ENCODE measurements at regions not wholly inside any gene's neighbourhood (a gene's known extent, or its start where the extent isn't known, plus 50 kb on each side); places are given as distances from the start of the nearest gene placed in this dataset.

GRCh38 chr16:86442703-86443102 is 67.6 kb upstream of the FOXF1 start:
- H3K4me3 Mint-ChIP-seq: no peak overlapping the region
- Histone ChIP-seq H3K4me3 (ENCODE audit: low read length) (no peak overlapping the region), H3K36me3 (ENCODE audit: control insufficient read depth, insufficient read depth, low read length) (no peaks in the 10 kb centered on the region), H3K9ac (ENCODE audit: extremely low read depth, low read length, poor library complexity, severe bottlenecking) (no peak overlapping the region), H3K27ac (ENCODE audit: low read depth, low read length) (no peak overlapping the region), H3K27me3 (ENCODE audit: control insufficient read depth, insufficient read depth, low read length, poor library complexity, severe bottlenecking) (peaks cover 13% of the 10 kb centered on the region), H3K4me1 (ENCODE audit: control insufficient read depth, insufficient read depth, low read length) (no peaks in the 10 kb centered on the region), H3K9me3 (ENCODE audit: control insufficient read depth, low read length) (no peaks in the 10 kb centered on the region)
- TF ChIP-seq, protein P1, sequence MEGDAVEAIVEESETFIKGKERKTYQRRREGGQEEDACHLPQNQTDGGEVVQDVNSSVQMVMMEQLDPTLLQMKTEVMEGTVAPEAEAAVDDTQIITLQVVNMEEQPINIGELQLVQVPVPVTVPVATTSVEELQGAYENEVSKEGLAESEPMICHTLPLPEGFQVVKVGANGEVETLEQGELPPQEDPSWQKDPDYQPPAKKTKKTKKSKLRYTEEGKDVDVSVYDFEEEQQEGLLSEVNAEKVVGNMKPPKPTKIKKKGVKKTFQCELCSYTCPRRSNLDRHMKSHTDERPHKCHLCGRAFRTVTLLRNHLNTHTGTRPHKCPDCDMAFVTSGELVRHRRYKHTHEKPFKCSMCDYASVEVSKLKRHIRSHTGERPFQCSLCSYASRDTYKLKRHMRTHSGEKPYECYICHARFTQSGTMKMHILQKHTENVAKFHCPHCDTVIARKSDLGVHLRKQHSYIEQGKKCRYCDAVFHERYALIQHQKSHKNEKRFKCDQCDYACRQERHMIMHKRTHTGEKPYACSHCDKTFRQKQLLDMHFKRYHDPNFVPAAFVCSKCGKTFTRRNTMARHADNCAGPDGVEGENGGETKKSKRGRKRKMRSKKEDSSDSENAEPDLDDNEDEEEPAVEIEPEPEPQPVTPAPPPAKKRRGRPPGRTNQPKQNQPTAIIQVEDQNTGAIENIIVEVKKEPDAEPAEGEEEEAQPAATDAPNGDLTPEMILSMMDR (conservative IDR thresholded peaks at IDR 0.05): no peak
- H3K27me3 Mint-ChIP-seq (ENCODE audit: insufficient read depth): peaks cover 14% of the 10 kb centered on the region
- WGBS, 2 experiments (ENCODE audit: insufficient coverage in 1 of 2, insufficient read length in 1 of 2): 92 to 94% methylated on average over 8 to 9 of the region's 9 CpGs
- no peaks in the 10 kb centered on the region for H3K36me3 Mint-ChIP-seq (ENCODE audit: low read depth)
- no peak overlapping the region for H3K27ac Mint-ChIP-seq
- no peaks in the 10 kb centered on the region for H3K9me3 Mint-ChIP-seq
- no peak for DNase-seq
- H3K4me1 Mint-ChIP-seq: no peaks in the 10 kb centered on the region

DNA sequence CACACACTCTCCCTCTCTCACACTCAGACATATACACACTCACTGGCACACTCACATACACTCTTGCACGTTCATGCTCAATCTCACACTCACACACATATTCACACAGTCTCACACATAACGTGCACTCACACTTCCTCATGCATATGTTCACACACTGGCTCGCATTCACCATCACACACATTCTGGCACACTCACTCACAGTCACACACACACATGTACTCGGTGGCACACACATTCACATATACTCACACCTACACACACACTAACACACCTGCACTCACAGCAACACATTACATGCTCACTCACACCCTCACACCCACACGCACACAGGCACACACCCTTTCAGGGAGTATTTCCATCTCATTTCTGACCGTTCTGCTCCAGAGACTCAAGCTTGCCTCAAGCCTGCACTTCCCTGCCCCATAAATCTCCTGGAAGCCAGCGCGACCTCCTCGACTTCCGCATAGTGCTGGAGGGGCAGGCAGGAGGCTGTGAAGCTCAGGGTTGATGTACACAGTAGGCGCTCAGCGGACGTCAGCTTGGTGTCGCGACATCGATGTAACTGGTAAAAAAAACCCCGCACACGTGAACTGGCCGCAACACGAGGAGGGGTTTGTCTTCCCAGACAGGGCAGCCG is 66.7 kb upstream of the FOXF1 start:
- Mint-ChIP-seq H3K4me1 (no peaks in the 10 kb centered on the region), H3K27me3 (ENCODE audit: insufficient read depth) (peaks cover 6% of the 10 kb centered on the region), H3K27ac (no peak overlapping the region), H3K36me3 (ENCODE audit: low read depth) (no peaks in the 10 kb centered on the region), H3K9me3 (no peaks in the 10 kb centered on the region), H3K4me3 (no peak overlapping the region)
- H3K36me3 ChIP-seq (ENCODE audit: control insufficient read depth, insufficient read depth, low read length): no peaks in the 10 kb centered on the region
- TF ChIP-seq, protein P1 (conservative IDR thresholded peaks at IDR 0.05): no peak
- H3K4me1 ChIP-seq (ENCODE audit: control insufficient read depth, insufficient read depth, low read length): no peaks in the 10 kb centered on the region
- peaks cover 3% of the 10 kb centered on the region for H3K27me3 ChIP-seq (ENCODE audit: control insufficient read depth, insufficient read depth, low read length, poor library complexity, severe bottlenecking)
- 88 to 94% methylated on average over 13 to 21 of the region's 21 CpGs for WGBS, 2 experiments (ENCODE audit: insufficient coverage in 1 of 2, insufficient read length in 1 of 2)
- no peak overlapping the region for H3K4me3 ChIP-seq (ENCODE audit: low read length)
- no peak overlapping the region for H3K9ac ChIP-seq (ENCODE audit: extremely low read depth, low read length, poor library complexity, severe bottlenecking)
- H3K27ac ChIP-seq (ENCODE audit: low read depth, low read length): no peak overlapping the region
- no peak for DNase-seq
- no peaks in the 10 kb centered on the region for H3K9me3 ChIP-seq (ENCODE audit: control insufficient read depth, low read length)

GRCh38 chr16:86444261-86444660 is 66.1 kb upstream of the FOXF1 start:
- WGBS, 2 experiments (ENCODE audit: insufficient coverage in 1 of 2, insufficient read length in 1 of 2): 89 to 90% methylated on average over 10 to 17 of the region's 17 CpGs
- no peak overlapping the region for H3K4me3 Mint-ChIP-seq
- no peaks in the 10 kb centered on the region for H3K36me3 Mint-ChIP-seq (ENCODE audit: low read depth)
- H3K27ac Mint-ChIP-seq: no peak overlapping the region
- no peaks in the 10 kb centered on the region for H3K9me3 ChIP-seq (ENCODE audit: control insufficient read depth, low read length)
- H3K9ac ChIP-seq (ENCODE audit: extremely low read depth, low read length, poor library complexity, severe bottlenecking): no peak overlapping the region
- H3K27me3 Mint-ChIP-seq (ENCODE audit: insufficient read depth): peaks cover 4% of the 10 kb centered on the region
- TF ChIP-seq, protein P1 (conservative IDR thresholded peaks at IDR 0.05): no peak
- H3K4me1 Mint-ChIP-seq: no peaks in the 10 kb centered on the region
- no peak overlapping the region for H3K4me3 ChIP-seq (ENCODE audit: low read length)
- no peaks in the 10 kb centered on the region for H3K36me3 ChIP-seq (ENCODE audit: control insufficient read depth, insufficient read depth, low read length)
- H3K4me1 ChIP-seq (ENCODE audit: control insufficient read depth, insufficient read depth, low read length): no peaks in the 10 kb centered on the region
- H3K27me3 ChIP-seq (ENCODE audit: control insufficient read depth, insufficient read depth, low read length, poor library complexity, severe bottlenecking): no peaks in the 10 kb centered on the region
- no peak for DNase-seq
- H3K9me3 Mint-ChIP-seq: no peaks in the 10 kb centered on the region
- H3K27ac ChIP-seq (ENCODE audit: low read depth, low read length): no peak overlapping the region

Measured in endodermal cell (in vitro differentiated cells).